ENCODE measurements at regions not wholly inside any gene's neighbourhood (a gene's known extent, or its start where the extent isn't known, plus 50 kb on each side); places are given as distances from the start of the nearest gene placed in this dataset.

- no peak overlapping the region for H2BK5ac ChIP-seq (ENCODE audit: low read length)
- no peak overlapping the region for H3K4me2 ChIP-seq (ENCODE audit: insufficient read depth, low read length, poor library complexity, severe bottlenecking)
- no peak overlapping the region for H2BK12ac ChIP-seq (ENCODE audit: low read length)
- no peaks in the 10 kb centered on the region for H3K79me1 ChIP-seq (ENCODE audit: low read depth, low read length)
- no peaks in the 10 kb centered on the region for H3K9me3 ChIP-seq (replicated peaks in 1 of 2; ENCODE audit: control insufficient read depth in 2 of 2, insufficient read depth in 1 of 2, low read depth in 1 of 2, low read length in 2 of 2)
- no peak overlapping the region for H4K91ac ChIP-seq (ENCODE audit: low read depth, low read length, poor library complexity)
- H3K4me3 ChIP-seq (ENCODE audit: low read length in 2 of 2), result no peak overlapping the region
- no peak overlapping the region for H3K23ac ChIP-seq (ENCODE audit: low read depth, low read length, poor library complexity)
- peaks cover 0 to 2% of the 10 kb centered on the region in 2 donors for H3K4me1 ChIP-seq (ENCODE audit: control insufficient read depth in 2 of 2, insufficient read depth in 1 of 2, low read depth in 1 of 2, low read length in 2 of 2)
- no peak overlapping the region for H3K18ac ChIP-seq (ENCODE audit: low read length)
- no CpG with 5 or more reads among the region's 9 CpGs for WGBS, 2 donors (ENCODE audit: extremely low coverage in 2 of 2, insufficient read length in 2 of 2, insufficient replicate concordance in 1 of 2)
- no peak for DNase-seq (ENCODE audit: low spot score)
- H4K8ac ChIP-seq (ENCODE audit: low read depth, low read length), result no peak overlapping the region
- no peak overlapping the region for H2BK120ac ChIP-seq (ENCODE audit: low read depth, low read length)
- H3K36me3 ChIP-seq (replicated peaks in 1 of 2; ENCODE audit: control insufficient read depth in 2 of 2, insufficient read depth in 2 of 2, low read length in 2 of 2), result no peaks in the 10 kb centered on the region
- no peak overlapping the region for H3K4ac ChIP-seq (ENCODE audit: low read length)
- H2AK5ac ChIP-seq (ENCODE audit: low read depth, low read length), result no peak overlapping the region
- peak overlapping the region; percentile 15 for H3K9ac ChIP-seq (ENCODE audit: low read depth, low read length, poor library complexity)
- H2BK15ac ChIP-seq (ENCODE audit: low read length), result no peak overlapping the region
- H3K27me3 ChIP-seq (ENCODE audit: control insufficient read depth in 3 of 3, insufficient read depth in 3 of 3, low read depth in 1 of 3, low read length in 3 of 3), result no peaks in the 10 kb centered on the region
- no peak overlapping the region for H2AFZ ChIP-seq (ENCODE audit: low read length)
- H3K14ac ChIP-seq (ENCODE audit: low read length), result no peak overlapping the region
- H3K27ac ChIP-seq (replicated peaks; ENCODE audit: low read length), result no peak overlapping the region
Observed at GRCh38 chr2:71788601-71789240, 335.4 kb downstream of the DYSF start.

GRCh38 chr2:71788186-71788525, 334.8 kb downstream of the DYSF start:
- H3K23ac ChIP-seq (ENCODE audit: low read depth, low read length, poor library complexity), result no peak overlapping the region
- no peak overlapping the region for H3K4ac ChIP-seq (ENCODE audit: low read length)
- no peak overlapping the region for H2BK120ac ChIP-seq (ENCODE audit: low read depth, low read length)
- no peak for DNase-seq (ENCODE audit: low spot score)
- no peak overlapping the region for H3K27ac ChIP-seq (replicated peaks; ENCODE audit: low read length)
- no peak overlapping the region for H2BK15ac ChIP-seq (ENCODE audit: low read length)
- H3K27me3 ChIP-seq (ENCODE audit: control insufficient read depth in 3 of 3, insufficient read depth in 3 of 3, low read depth in 1 of 3, low read length in 3 of 3), result no peaks in the 10 kb centered on the region
- no peak overlapping the region for H3K9ac ChIP-seq (ENCODE audit: low read depth, low read length, poor library complexity)
- H4K8ac ChIP-seq (ENCODE audit: low read depth, low read length), result no peak overlapping the region
- no peak overlapping the region for H3K18ac ChIP-seq (ENCODE audit: low read length)
- H2BK5ac ChIP-seq (ENCODE audit: low read length), result no peak overlapping the region
- no peaks in the 10 kb centered on the region for H3K36me3 ChIP-seq (replicated peaks in 1 of 2; ENCODE audit: control insufficient read depth in 2 of 2, insufficient read depth in 2 of 2, low read length in 2 of 2)
- H3K79me1 ChIP-seq (ENCODE audit: low read depth, low read length), result no peaks in the 10 kb centered on the region
- H2BK12ac ChIP-seq (ENCODE audit: low read length), result no peak overlapping the region
- H3K4me3 ChIP-seq (ENCODE audit: low read length in 2 of 2), result no peak overlapping the region
- H3K4me1 ChIP-seq (ENCODE audit: control insufficient read depth in 2 of 2, insufficient read depth in 1 of 2, low read depth in 1 of 2, low read length in 2 of 2), result peaks cover 0 to 1% of the 10 kb centered on the region in 2 donors
- H2AK5ac ChIP-seq (ENCODE audit: low read depth, low read length), result no peak overlapping the region
- no peak overlapping the region for H3K14ac ChIP-seq (ENCODE audit: low read length)
- no peak overlapping the region for H4K91ac ChIP-seq (ENCODE audit: low read depth, low read length, poor library complexity)
- WGBS, 2 donors (ENCODE audit: extremely low coverage in 2 of 2, insufficient read length in 2 of 2, insufficient replicate concordance in 1 of 2), result no CpG with 5 or more reads among the region's 7 CpGs
- H3K9me3 ChIP-seq (replicated peaks in 1 of 2; ENCODE audit: control insufficient read depth in 2 of 2, insufficient read depth in 1 of 2, low read depth in 1 of 2, low read length in 2 of 2), result no peaks in the 10 kb centered on the region
- H2AFZ ChIP-seq (ENCODE audit: low read length), result no peak overlapping the region
- H3K4me2 ChIP-seq (ENCODE audit: insufficient read depth, low read length, poor library complexity, severe bottlenecking), result no peak overlapping the region

- no peak overlapping the region for H3K14ac ChIP-seq (ENCODE audit: low read length)
- peak overlapping the region; percentile 57 for H2AK5ac ChIP-seq (ENCODE audit: low read depth, low read length)
- H2BK120ac ChIP-seq (ENCODE audit: low read depth, low read length), result no peak overlapping the region
- no peak overlapping the region for H3K23ac ChIP-seq (ENCODE audit: low read depth, low read length, poor library complexity)
- H3K4me1 ChIP-seq (ENCODE audit: control insufficient read depth in 2 of 2, insufficient read depth in 1 of 2, low read depth in 1 of 2, low read length in 2 of 2), result no peaks in the 10 kb centered on the region
- H2BK15ac ChIP-seq (ENCODE audit: low read length), result no peak overlapping the region
- H3K9ac ChIP-seq (ENCODE audit: low read depth, low read length, poor library complexity), result no peak overlapping the region
- H2BK5ac ChIP-seq (ENCODE audit: low read length), result no peak overlapping the region
- no peaks in the 10 kb centered on the region for H3K79me1 ChIP-seq (ENCODE audit: low read depth, low read length)
- peak overlapping the region; percentile 5 for H3K4ac ChIP-seq (ENCODE audit: low read length)
- no peak overlapping the region for H2AFZ ChIP-seq (ENCODE audit: low read length)
- H3K27me3 ChIP-seq (ENCODE audit: control insufficient read depth in 3 of 3, insufficient read depth in 3 of 3, low read depth in 1 of 3, low read length in 3 of 3), result no peaks in the 10 kb centered on the region
- peak overlapping the region; percentile 44 for H3K18ac ChIP-seq (ENCODE audit: low read length)
- H3K9me3 ChIP-seq (replicated peaks in 1 of 2; ENCODE audit: control insufficient read depth in 2 of 2, insufficient read depth in 1 of 2, low read depth in 1 of 2, low read length in 2 of 2), result no peaks in the 10 kb centered on the region
- DNase-seq (ENCODE audit: low spot score), result no peak
- H4K91ac ChIP-seq (ENCODE audit: low read depth, low read length, poor library complexity), result peak overlapping the region; percentile 59
- H3K27ac ChIP-seq (replicated peaks; ENCODE audit: low read length), result no peak overlapping the region
- H4K8ac ChIP-seq (ENCODE audit: low read depth, low read length), result no peak overlapping the region
- H3K36me3 ChIP-seq (replicated peaks in 1 of 2; ENCODE audit: control insufficient read depth in 2 of 2, insufficient read depth in 2 of 2, low read length in 2 of 2), result no peaks in the 10 kb centered on the region
- H2BK12ac ChIP-seq (ENCODE audit: low read length), result no peak overlapping the region
- no peak overlapping the region for H3K4me3 ChIP-seq (ENCODE audit: low read length in 2 of 2)
- no CpG with 5 or more reads among the region's 3 CpGs for WGBS, 2 donors (ENCODE audit: extremely low coverage in 2 of 2, insufficient read length in 2 of 2, insufficient replicate concordance in 1 of 2)
- no peak overlapping the region for H3K4me2 ChIP-seq (ENCODE audit: insufficient read depth, low read length, poor library complexity, severe bottlenecking)
Observed at GRCh38 chr2:71787476-71788185, 334.3 kb downstream of the DYSF start.

GRCh38 chr2:71787108-71787415, 333.7 kb downstream of the DYSF start:
- no peaks in the 10 kb centered on the region for H3K79me1 ChIP-seq (ENCODE audit: low read depth, low read length)
- H3K27ac ChIP-seq (replicated peaks; ENCODE audit: low read length), result no peak overlapping the region
- H2BK12ac ChIP-seq (ENCODE audit: low read length), result no peak overlapping the region
- no peak overlapping the region for H2BK120ac ChIP-seq (ENCODE audit: low read depth, low read length)
- no peaks in the 10 kb centered on the region for H3K9me3 ChIP-seq (replicated peaks in 1 of 2; ENCODE audit: control insufficient read depth in 2 of 2, insufficient read depth in 1 of 2, low read depth in 1 of 2, low read length in 2 of 2)
- peak overlapping the region; percentile 57 for H2AK5ac ChIP-seq (ENCODE audit: low read depth, low read length)
- no peaks in the 10 kb centered on the region for H3K4me1 ChIP-seq (ENCODE audit: control insufficient read depth in 2 of 2, insufficient read depth in 1 of 2, low read depth in 1 of 2, low read length in 2 of 2)
- no peak overlapping the region for H4K91ac ChIP-seq (ENCODE audit: low read depth, low read length, poor library complexity)
- no peak overlapping the region for H2AFZ ChIP-seq (ENCODE audit: low read length)
- H2BK5ac ChIP-seq (ENCODE audit: low read length), result no peak overlapping the region
- H3K23ac ChIP-seq (ENCODE audit: low read depth, low read length, poor library complexity), result no peak overlapping the region
- H3K14ac ChIP-seq (ENCODE audit: low read length), result no peak overlapping the region
- H3K27me3 ChIP-seq (ENCODE audit: control insufficient read depth in 3 of 3, insufficient read depth in 3 of 3, low read depth in 1 of 3, low read length in 3 of 3), result no peaks in the 10 kb centered on the region
- peak overlapping the region; percentile 5 for H3K4ac ChIP-seq (ENCODE audit: low read length)
- H3K9ac ChIP-seq (ENCODE audit: low read depth, low read length, poor library complexity), result no peak overlapping the region
- H3K18ac ChIP-seq (ENCODE audit: low read length), result no peak overlapping the region
- H3K4me2 ChIP-seq (ENCODE audit: insufficient read depth, low read length, poor library complexity, severe bottlenecking), result no peak overlapping the region
- no peaks in the 10 kb centered on the region for H3K36me3 ChIP-seq (replicated peaks in 1 of 2; ENCODE audit: control insufficient read depth in 2 of 2, insufficient read depth in 2 of 2, low read length in 2 of 2)
- DNase-seq (ENCODE audit: low spot score), result no peak
- no CpG with 5 or more reads among the region's 4 CpGs for WGBS, 2 donors (ENCODE audit: extremely low coverage in 2 of 2, insufficient read length in 2 of 2, insufficient replicate concordance in 1 of 2)
- no peak overlapping the region for H3K4me3 ChIP-seq (ENCODE audit: low read length in 2 of 2)
- H4K8ac ChIP-seq (ENCODE audit: low read depth, low read length), result no peak overlapping the region
- H2BK15ac ChIP-seq (ENCODE audit: low read length), result no peak overlapping the region

Measured in neuronal stem cell (in vitro differentiated cells).